ENCODE measurements at regions not wholly inside any gene's neighbourhood (a gene's known extent, or its start where the extent isn't known, plus 50 kb on each side); places are given as distances from the start of the nearest gene placed in this dataset.

DNA sequence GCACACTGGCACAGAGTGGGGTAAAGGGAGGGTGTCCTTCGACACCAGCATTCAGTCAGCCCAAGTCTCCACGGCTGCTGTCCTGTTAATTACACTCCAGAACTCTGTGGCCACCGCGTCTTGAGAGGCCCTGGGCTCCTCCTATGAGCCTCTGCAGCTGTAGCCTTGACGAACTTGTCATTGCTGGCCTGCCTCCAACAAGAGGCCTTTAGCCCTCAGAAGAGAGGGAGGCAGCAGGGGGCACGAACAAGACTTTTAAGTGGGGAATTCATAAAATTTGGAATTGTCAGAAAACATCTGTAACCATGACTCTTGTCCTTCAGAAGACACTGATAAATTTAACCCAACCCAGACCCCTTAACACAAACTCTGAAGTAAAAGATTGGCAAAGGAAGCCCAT is 241.9 kb downstream of the UQCRFS1 start:
- no peak for DNase-seq

DNA sequence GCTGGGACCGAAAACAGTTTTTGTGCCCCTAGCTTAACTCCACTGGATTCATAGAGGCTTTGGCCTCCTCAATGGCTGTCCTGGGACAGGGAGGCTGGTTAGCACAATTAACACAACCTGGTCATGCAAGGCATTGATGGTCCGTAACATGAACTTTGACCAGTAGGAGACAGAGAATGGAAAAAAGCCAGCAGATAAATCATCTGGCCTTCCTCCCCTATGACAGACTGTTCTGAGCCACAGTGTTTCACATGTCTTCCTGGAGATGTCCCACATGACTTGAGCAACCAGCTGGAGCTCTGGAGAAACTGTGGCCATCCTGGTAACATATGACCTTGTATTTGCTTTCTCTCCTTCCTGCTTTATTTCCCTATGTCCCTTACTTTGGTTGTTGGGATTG is 244.2 kb downstream of the UQCRFS1 start:
- DNase-seq: no peak

DNA sequence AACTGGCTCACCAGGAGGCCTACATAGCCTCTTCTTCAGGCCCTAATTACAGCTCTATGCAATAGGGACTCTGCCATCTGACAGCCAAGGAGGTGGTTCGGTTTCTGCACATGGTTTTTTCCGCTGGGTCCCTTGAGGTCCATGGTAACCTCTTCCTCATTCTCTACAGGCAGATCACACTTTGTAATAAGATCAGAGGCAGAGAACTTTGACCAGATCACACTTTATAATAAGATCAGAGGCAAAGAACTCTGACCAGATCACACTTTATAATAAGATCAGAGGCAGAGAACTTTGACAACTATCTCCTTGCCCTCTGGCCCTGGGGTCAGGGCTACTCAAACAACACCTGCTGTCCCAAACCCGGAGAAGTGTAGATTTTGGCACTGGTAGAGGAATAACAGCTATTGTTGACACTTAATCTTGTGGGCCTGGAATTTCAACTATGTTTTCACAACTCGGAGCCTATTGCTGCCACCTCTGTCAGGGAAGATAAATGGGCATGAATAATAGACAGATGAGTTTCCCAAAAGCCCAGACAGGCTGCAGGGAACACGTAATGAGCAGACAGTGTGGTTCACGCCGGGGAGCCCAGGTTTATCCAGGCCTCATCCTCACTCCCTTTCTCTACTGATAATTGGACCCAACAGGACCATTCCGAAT is 246.1 kb downstream of the UQCRFS1 start:
- DNase-seq: no peak

DNA sequence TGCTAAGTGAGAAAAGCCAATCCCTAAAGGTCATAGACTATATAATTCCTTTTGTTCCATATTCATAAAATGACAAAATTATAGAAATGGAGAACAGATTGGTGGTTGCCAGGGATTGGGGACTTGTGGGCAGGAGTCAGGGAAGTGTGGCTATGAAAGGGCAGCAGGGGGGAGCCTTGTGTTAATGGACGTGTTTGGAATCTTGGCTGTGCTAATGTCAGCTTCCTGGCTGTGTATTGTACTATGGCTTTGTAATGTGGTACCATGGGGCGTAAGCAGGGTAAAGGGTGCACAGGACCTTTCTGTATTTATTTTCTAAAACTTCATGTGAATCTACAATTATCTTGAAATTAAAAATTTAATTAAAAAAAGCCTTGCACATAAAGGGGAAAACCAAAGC is 248.5 kb downstream of the UQCRFS1 start:
- DNase-seq: no peak

DNA sequence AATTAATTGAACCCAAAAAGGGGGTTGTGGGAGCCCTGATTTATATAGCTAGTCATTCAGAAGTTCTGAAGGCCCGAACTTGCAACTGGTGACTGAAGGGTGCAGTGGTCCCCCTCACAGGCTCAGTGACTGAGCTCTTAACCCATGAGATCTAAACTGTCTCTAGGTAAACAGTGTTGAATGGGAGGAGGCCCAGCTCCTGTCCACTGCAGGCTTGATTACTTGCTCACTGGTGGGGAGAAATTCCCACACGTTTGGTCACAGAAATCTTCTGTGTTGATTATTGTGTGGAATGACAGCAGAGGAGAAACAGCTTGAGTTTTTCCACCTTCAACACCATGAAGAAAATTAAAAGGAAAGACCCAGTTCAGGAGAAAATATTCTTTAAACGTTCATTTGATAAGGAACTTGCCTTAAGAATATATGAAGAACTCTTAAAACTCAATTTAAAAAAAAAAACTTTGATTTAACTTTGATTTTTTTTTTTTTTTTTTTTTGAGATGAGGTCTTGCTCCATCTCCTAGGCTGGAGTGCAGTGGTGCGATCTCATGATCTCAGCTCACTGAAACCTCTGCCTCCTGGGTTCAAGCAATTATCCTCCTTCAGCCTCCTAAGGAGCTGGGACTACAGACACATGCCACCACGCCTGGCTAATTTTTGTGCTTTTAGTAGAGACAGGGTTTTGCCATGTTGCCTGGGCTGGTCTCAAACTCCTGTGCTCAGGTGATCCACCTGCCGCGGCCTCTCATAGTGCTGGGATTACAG is 249.3 kb downstream of the UQCRFS1 start:
- DNase-seq: no peak

DNA sequence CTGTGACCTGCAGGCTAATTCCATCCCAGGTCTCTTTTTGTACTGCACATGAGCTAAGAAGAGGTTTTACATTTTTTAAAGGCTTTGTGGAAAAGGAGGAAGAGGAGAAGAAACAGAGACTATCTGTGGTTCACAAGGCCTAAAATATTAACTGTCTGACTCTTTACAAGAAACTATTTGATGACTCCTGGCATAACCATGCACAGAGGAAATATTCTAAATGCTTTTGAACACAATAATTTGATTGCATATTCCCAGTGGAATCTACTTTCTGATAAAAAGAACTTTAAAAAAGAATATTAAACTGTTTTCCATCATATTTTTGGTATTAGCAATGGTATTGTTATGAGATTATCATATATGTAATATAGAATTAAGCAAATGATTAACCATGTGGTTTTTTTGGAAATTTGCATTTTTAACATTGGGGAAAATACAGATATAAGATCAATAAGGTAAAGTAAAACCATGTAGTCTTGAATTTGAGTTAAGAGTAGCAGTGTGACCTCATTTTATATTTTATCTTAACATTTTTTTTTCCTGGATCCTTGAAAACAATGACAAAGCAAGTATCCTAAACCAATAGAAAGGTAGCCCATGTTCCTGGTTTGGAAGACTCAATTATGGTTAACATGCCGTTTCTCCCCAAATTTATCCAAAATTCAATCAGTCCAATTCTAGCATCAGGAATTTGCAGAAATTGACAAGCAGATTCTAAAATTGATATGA is 251.0 kb downstream of the UQCRFS1 start:
- DNase-seq: peak in 1 of 2 experiments; percentile 43

DNA sequence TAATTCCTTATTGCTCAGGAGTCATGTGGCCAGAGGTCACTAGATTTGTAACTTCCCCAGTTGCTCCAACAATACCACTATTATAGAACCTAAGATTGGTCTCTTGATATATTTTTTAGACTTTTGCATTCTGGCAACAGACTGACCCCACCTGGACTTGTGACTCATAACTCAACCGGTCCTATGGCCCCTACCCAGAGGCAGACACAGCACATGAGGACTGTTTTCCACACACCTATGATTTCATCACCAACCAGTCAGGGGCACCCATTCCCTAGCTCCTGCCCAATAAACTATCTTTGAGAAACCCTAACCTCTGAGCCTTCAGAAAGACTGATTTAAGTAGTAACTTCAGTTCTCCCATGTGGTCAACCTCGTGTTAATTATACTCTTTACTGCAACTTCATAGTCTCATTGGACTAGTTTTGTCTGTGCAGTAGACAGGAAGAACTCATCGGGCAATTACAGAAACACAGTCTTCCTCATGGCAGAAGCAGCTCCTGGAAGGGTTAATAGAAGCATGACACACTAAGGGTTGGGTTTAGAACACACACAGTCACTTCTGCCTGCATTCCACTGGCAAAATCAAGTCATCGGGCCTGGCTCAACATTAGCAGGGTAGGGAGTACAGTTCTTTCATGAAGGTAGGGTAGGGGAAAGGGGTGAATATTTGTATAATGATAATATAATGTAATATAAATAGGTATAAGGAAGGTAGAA is 251.8 kb downstream of the UQCRFS1 start:
- DNase-seq: no peak

DNA sequence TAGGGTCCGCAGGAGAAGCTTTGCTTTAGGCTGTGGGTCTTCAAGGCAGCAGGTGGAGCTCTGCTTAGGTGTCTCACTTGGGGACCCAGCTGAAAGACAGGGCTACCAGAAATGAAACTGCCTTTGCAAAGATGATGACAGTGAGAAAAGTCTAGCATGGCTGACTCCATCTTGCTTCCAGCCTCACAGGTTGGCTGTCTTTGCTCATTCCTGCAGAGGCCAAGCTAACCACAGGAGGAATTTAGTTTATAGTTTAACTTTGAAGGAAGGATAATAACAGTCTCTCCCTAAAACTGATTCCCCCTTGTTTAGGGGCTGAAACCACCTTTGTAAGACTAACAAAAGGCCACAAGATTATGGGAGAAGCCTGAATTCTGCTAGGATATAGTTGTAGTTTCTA is 252.4 kb downstream of the UQCRFS1 start:
- DNase-seq: no peak

DNA sequence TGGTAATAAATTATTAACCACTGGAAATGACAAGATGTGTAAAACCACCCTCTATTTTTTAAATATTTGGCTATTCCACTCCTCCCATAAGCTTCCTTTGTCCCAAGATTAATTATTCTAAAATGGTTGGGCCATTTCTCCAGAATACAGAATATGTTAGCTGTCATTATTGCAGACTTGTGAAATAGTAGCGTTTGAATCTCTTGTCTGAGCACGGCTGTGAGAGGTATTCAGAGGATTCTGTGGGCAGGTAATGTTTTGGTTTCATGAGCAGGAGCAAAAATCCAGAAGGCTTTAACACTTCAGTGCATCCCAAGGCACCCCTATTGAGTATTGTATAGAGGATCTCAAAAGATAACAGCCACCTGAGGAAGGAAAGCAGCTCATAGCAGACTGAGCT is 256.0 kb downstream of the UQCRFS1 start:
- DNase-seq: no peak

DNA sequence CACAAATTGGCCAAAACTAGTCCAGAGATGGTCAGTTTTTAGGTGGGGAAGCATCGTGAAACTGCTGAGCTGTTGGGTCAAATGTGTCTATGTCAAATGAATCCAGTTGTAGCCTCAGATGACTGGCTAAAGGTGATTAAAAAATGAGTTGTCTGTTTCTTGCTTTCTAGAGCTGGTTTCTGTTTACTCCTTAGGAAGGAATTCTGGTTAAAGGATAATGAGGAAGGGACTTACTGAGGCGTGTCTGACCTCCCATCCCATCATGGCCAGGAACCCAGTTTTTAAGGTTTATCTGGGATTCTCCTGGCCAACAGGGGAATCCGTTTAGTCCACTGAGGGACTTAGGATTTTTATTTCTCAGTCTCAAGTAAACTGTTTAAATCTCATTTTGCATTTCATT is 256.5 kb downstream of the UQCRFS1 start:
- no peak for DNase-seq

DNA sequence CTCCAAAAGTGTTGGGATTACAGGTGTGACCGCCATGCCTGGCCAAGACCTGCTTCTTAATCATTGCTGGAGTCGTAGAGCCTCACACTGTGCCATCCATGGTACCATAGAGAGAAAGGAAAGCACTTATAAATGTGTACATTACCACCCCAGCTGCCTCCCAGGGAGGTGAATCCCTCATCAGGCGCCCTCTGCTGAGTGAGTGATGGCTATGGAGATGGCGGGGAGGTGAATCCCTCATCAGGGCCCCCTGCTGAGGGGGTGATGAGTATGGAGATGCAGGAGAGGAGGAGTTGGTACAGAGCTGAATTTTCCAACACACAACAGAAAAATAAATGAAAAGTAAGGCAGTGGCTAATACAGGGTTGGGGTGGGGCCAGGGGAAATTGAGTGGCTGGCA is 263.4 kb downstream of the UQCRFS1 start:
- DNase-seq: no peak

DNA sequence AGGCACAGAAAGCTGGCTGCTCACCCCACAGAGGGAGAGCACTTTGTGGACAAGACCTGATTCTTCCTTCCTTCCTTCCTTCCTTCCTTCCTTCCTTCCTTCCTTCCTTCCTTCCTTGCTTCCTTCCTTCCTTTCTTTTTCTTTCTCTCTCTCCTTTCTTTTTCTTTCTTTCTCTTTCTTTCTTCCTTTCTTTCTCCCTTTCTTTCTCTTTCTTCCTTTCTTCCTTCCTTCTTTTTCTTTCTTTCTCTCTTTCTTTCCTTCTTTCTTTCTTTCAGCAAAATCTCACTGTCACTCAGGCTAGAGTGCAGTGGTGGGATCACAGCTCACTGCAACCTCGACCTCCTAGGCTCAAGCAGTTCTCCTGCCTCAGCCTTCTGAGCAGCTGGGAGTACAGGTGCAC is 263.9 kb downstream of the UQCRFS1 start:
- no peak for DNase-seq

DNA sequence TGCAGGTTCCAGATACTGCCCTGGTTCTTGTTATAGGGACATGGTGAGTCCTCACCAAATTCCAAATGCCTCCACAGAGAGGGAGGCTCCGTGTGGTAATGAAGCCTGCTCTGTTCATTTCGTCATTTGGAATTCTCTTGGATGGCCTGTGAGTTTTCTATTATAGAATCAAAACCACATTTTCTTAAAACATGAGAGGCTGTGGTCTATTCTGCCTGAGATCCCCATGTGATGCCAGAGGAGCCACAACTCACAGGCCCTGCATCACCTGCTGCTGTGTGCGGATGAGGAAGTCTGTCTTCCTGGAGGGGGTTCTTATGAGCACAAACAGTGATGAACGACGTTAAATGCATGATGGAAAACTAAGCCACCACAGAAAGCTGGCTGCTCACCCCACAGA is 264.4 kb downstream of the UQCRFS1 start:
- no peak for DNase-seq

DNA sequence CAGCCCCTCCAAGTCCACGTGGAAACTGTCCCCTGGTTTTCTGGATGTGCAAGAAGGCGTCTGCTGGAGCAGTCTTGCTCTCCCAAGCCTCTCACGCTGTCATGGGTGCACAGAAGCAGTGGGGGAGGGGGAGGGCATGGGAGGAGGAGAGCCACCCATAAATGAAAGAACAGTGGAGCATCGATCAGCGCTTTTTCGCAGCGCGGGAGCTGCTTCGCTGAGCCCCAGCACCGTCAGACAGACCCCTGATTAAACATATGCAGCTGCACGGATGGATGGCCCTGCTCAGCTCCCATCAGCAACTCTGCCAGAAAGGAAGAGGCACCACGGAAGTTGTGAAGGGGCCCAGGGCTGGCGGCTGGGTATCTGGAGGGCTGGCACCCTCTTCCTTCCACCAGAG is 264.9 kb downstream of the UQCRFS1 start:
- no peak for DNase-seq

DNA sequence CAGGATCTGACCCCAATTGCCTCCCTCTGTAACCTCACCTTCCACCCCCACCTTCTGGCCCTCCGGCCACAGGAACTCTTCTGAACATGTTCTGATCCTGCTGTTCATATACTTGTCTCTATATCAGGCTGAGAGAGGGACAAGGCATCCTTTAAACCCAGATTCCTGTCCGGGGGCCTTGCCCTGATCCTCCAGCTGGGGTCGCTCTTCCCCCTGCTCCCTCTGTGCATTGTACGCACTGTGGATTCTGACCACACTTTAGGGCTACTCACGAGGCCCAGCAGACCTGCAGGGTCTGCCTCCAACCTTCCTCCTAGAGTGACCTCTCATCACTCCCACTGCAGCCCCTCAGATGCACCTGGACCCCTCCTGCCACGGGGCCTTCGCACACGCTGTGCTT is 269.3 kb downstream of the UQCRFS1 start:
- no peak for DNase-seq

DNA sequence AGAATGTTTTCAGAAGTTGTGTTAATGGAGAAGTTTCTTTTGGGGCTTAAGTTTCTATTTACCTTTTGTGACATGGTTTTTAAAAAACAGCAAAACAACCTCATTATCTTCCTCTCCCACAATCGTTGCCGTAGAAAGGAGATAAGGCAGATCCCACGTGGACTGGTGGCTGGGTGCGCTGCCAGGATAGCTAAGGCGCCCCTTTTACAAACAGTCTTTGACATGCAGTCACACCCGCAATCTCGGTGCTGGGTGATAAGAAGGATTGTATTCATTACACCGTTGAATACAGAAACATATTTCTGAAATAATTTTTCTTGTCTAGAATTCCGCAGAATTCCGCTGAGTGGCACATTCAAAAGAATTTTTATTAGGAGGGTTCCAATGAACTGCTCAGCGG is 271.1 kb downstream of the UQCRFS1 start:
- no peak for DNase-seq

DNA sequence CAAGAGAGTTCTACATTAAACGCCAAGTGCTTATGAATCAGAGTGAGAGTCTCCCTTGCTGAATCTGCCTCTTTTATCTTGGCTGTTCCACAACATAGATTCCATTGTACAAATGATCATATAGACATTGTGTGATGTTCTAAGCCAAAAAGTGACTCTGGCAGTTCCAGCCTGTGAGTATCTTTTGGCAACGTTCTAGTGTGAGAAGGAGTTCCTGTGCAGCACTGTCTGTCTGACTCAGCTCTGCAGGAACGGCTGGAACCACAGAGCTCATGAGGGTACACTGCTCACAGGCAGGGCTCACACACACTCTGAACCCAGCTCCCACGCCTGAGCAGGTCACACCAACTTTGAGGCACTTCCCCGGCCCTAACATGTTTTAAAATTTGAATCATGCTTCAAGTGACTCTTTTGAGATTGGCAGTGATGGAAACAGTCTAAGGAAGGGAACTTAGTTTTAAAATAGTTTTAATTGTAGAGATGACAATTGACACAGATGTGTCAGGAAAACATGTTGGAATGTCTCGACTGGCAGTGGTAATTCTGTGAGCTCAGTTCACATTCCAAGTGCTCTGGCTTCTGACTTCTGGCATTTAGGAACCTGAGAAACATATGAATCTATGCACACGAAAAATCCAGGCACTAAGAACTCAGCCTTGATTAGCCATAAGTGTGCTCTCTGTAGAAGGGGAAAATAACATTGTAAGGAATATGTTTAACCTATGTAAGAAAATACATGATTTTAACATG is 272.0 kb downstream of the UQCRFS1 start:
- no peak for DNase-seq

DNA sequence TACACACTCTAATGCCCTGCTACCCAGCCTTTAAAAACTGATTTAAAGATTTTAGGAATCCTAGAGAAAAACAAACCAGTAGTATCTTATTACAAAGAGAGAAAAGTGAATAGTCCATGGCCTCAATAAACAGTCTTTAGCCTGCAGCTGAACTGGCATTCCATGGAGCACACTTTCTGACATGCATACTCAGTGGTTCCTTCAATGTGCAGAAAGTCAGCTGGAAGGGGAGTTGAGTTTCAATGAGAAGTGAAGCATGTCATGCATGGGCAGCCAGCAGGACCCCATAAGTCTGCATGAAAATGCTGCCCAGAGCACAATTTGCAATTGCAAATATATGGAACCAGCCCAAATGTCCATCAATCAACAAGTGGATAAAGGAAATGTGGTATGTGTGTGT is 273.7 kb downstream of the UQCRFS1 start:
- no peak for DNase-seq

DNA sequence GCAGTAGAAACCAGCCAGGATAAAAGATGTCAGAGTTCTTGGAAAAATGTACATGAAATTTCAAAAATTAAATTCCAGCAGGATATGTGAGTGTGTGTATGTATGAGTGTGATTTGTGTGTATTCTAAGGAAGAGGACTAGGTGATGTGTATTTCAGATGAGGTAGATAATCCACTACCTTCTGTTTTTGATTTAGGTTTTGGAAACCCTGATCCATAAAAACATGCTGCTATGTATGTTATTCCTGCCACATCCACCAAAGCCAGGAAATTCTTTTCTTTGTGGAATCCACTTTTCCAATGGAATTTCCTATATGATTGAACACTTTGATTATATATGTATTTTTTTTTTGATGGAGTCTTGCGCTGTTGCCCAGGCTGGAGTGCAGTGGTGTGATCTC is 276.9 kb downstream of the UQCRFS1 start:
- DNase-seq: no peak

DNA sequence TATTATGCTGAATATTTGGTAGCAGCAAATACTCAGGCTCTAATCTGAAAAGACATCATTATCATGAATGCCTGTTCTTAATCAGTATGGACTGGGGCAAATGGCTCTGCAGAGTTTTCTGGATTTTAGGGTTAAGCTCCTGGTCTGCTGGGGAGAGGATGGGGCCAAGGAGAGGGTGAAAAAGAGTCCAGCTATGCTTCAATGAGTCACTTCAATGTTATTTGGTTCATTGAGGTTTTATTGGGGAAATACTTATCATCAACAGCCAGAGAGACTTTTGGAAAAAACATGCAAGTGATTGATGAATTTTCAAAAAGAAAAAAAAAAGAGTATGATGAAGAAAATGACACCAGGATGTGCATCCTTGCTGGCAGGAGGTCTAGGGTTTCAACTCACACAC is 278.3 kb downstream of the UQCRFS1 start:
- no peak for DNase-seq

DNA sequence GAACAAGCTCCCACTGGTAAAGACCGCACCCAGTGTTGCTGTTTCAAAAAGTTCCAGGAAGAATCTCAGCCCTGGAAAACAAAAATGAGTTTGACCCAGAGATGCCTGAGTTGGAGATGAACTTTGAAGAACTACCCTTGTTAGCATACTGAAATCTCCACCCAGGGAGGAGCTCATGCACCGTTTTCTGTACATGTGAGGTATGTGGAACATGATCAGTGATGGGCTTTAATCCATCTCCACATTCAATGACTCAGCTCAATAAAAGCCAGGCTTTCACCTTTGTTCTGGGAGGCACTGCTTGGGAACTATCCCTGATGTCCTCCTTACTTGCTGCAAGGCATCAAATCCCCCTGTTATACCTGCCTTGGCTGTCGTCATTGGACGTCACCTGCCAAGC is 279.9 kb downstream of the UQCRFS1 start:
- no peak for DNase-seq

DNA sequence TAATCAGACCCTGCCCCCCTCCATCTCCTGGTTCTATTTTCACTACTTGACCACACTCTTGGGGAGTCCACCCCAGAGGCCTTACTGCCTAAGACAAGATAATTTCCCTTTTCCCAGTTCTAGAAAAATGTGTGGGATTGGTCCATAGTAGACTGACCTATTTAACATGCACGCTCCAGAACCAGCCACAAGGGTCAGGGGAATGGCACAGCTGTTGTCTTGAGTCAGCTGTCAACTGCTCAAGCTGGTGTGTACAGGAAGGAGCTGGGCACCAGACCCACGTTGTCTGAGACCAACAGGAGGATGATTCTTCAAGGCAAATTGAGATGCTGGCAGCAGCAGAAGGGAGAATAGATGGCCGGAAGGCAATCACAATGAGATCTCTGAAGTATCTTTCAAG is 280.5 kb downstream of the UQCRFS1 start:
- DNase-seq: no peak

DNA sequence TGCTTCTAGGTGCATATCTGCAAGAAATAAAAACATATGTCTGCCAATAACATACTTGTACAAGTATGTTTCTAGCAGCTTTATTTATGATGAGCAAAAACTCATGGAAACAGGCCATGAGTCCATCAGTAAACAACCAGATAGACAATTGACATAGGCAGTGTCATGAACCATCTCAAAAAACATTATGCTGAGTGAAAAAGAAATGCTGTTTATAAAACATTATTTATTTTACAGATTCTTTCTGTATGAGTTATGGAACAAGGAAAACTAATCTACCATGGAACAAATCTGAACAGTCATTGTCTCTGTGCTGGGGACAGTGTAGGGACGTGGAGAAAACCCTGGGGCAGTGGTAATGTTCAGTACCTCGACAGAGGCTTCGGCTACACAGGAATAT is 283.9 kb downstream of the UQCRFS1 start:
- DNase-seq: no peak
